NT2/D1 (cell line): ENCODE measurements at regions not wholly inside any gene's neighbourhood (a gene's known extent, or its start where the extent isn't known, plus 50 kb on each side); places are given as distances from the start of the nearest gene placed in this dataset.

Source experiments
- SUZ12 ChIP-seq: IDR thresholded peaks from 2 replicates; pipeline ENCODE4 v1.6.1; 2011; ENCODE audit not compliant: insufficient read length, insufficient read depth; ENCODE audit errors: extremely low read depth
- ZNF274 ChIP-seq: IDR thresholded peaks from 2 replicates; pipeline ENCODE4 v1.6.1; 2011; ENCODE audit warnings: mild to moderate bottlenecking, low read depth, low read length

- TF ChIP-seq ZNF274 (no peak), SUZ12 (no peak)
These were observed 429.9 kb upstream of the SEMA3A start for GRCh38 chr7:84624527-84624926.
